Endothelial cell of umbilical vein (primary cell): ENCODE measurements at regions not wholly inside any gene's neighbourhood (a gene's known extent, or its start where the extent isn't known, plus 50 kb on each side); places are given as distances from the start of the nearest gene placed in this dataset.

Source experiments
- EZH2 ChIP-seq: IDR thresholded peaks from 2 replicates; pipeline ENCODE4 v1.6.1; 2012; ENCODE audit warnings: borderline replicate concordance, low read depth, mild to moderate bottlenecking, moderate library complexity, low read length, inconsistent platforms; ENCODE audit not compliant: severe bottlenecking
- JUN ChIP-seq: IDR thresholded peaks from 2 replicates; pipeline ENCODE4 v1.6.1; 2011; ENCODE audit warnings: borderline replicate concordance, low read depth; ENCODE audit not compliant: insufficient read length, insufficient read depth
- POLR2A ChIP-seq: IDR thresholded peaks from 2 replicates; pipeline ENCODE4 v1.6.1; 2012; ENCODE audit warnings: low read depth, mild to moderate bottlenecking, control low read depth, low read length
- POLR2AphosphoS5 ChIP-seq: IDR thresholded peaks from 2 replicates; pipeline ENCODE4 v1.6.1; 2012; ENCODE audit warnings: low read depth, mild to moderate bottlenecking, control low read depth, low read length, moderate library complexity; ENCODE audit not compliant: insufficient read depth
- TF ChIP-seq, protein P1 (sequence below), 2 donors: IDR thresholded peaks; 1 replicate in 1 of 2; 2 replicates in 1 of 2; pipeline ENCODE4 v1.5.1; 2011; ENCODE audit warnings: low read length in 2 of 2, mild to moderate bottlenecking in 2 of 2, moderate library complexity in 2 of 2, control low read depth in 1 of 2, inconsistent platforms in 1 of 2, low read depth in 1 of 2; ENCODE audit not compliant: insufficient read depth in 1 of 2; ENCODE audit errors: extremely low read depth in 1 of 2
- TF ChIP-seq, protein P2 (sequence below): IDR thresholded peaks from 2 replicates; pipeline ENCODE4 v1.6.1; 2011; ENCODE audit not compliant: insufficient read depth, insufficient read length

DNA sequence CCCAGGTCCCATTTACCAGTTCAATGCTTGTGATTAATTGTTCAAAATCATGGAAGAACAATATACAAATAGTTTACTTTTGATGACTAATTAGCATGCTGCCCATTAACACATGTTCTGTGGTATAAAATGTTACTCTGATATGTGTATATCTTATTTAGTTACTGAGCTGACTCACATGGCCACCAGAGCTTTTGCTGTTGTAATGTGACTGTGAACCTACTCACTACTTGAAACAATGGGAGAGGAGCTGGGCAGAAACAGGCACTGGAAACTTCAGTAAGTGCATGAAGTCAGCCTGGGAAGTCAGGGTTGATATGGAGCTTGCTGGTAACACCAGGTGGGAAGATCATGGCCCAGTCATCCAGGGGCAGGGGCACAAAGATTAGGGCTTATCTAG, 72.7 kb upstream of the MAD2L1 start:
- TF ChIP-seq, protein P1, sequence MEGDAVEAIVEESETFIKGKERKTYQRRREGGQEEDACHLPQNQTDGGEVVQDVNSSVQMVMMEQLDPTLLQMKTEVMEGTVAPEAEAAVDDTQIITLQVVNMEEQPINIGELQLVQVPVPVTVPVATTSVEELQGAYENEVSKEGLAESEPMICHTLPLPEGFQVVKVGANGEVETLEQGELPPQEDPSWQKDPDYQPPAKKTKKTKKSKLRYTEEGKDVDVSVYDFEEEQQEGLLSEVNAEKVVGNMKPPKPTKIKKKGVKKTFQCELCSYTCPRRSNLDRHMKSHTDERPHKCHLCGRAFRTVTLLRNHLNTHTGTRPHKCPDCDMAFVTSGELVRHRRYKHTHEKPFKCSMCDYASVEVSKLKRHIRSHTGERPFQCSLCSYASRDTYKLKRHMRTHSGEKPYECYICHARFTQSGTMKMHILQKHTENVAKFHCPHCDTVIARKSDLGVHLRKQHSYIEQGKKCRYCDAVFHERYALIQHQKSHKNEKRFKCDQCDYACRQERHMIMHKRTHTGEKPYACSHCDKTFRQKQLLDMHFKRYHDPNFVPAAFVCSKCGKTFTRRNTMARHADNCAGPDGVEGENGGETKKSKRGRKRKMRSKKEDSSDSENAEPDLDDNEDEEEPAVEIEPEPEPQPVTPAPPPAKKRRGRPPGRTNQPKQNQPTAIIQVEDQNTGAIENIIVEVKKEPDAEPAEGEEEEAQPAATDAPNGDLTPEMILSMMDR (IDR thresholded peaks at IDR 0.05; ENCODE audit: extremely low read depth in 1 of 2, insufficient read depth in 1 of 2, low read depth in 1 of 2, low read length in 2 of 2): no peak
- TF ChIP-seq POLR2A (no peak), POLR2AphosphoS5 (no peak), EZH2 (no peak), JUN (no peak)
- TF ChIP-seq, protein P2, sequence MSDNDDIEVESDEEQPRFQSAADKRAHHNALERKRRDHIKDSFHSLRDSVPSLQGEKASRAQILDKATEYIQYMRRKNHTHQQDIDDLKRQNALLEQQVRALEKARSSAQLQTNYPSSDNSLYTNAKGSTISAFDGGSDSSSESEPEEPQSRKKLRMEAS: no peak
